ENCODE measurements at regions not wholly inside any gene's neighbourhood (a gene's known extent, or its start where the extent isn't known, plus 50 kb on each side); places are given as distances from the start of the nearest gene placed in this dataset.

- Histone ChIP-seq H3K9me3 (no peaks in the 10 kb centered on the region), H3K4me3 (no peak overlapping the region), H3K4me1 (no peaks in the 10 kb centered on the region), H3K4me2 (no peak overlapping the region), H3K27ac (no peak overlapping the region)
- ChIA-PET POLR2A (no interaction called here), CTCF (no interaction called here)
- TF ChIP-seq SREBF2 (IDR thresholded peaks at IDR 0.05) (no peak), CBX8 (IDR thresholded peaks at IDR 0.05) (no peak)
- WGBS (ENCODE audit: missing lambda C conversion rate): 42% methylated on average over 1 of the region's 1 CpG
- FAIRE-seq (no peak), ATAC-seq (no peak), DNase-seq (ENCODE audit: low read depth in 1 of 2, low spot score in 1 of 2) (no peak)
These were observed 246.9 kb downstream of the MTX2 start for GRCh38 chr2:176516051-176516602.

- ATAC-seq: peak; percentile 34 to 38; a peak in 3 of 6 replicates
These were observed 249.6 kb downstream of the MTX2 start for GRCh38 chr2:176518823-176519222.

GRCh38 chr2:176521878-176522670, 252.8 kb downstream of the MTX2 start:
- TF ChIP-seq HES2 (IDR thresholded peaks at IDR 0.05): no peak
- TF ChIP-seq TFCP2L1 (CRISPR knock-in tag; IDR thresholded peaks at IDR 0.05): no peak
- TF ChIP-seq MAX (IDR thresholded peaks at IDR 0.05): no peak
- TF ChIP-seq KDM5A (IDR thresholded peaks at IDR 0.05): no peak
- TF ChIP-seq HOXB5 (CRISPR knock-in tag; IDR thresholded peaks at IDR 0.05): no peak
- TF ChIP-seq SMC3 (IDR thresholded peaks at IDR 0.05): no peak
- no peak for TF ChIP-seq ATOH8 (CRISPR knock-in tag; IDR thresholded peaks at IDR 0.05; ENCODE audit: low read depth)
- no peak for TF ChIP-seq NR3C1 (IDR thresholded peaks at IDR 0.05)
- H3K4me1 ChIP-seq: no peaks in the 10 kb centered on the region
- no peak for FAIRE-seq
- no peak overlapping the region for H3K27ac ChIP-seq
- DNase-seq (ENCODE audit: low read depth in 1 of 2, low spot score in 1 of 2): no peak
- no peak overlapping the region for H3K4me3 ChIP-seq
- H3K4me2 ChIP-seq: no peak overlapping the region
- whole genome bisulfite sequencing (ENCODE audit: missing lambda C conversion rate): 38% methylated on average over 3 of the region's 3 CpGs
- ATAC-seq: no peak
- H3K9me3 ChIP-seq: no peaks in the 10 kb centered on the region
- ChIA-PET POLR2A (no interaction called here), CTCF (interaction anchor here (1.0 kb wide), 1 partner anchor 115 kb away, joined by 3 read pairs; no protein-coding TSS in a partner anchor)

More at GRCh38 chr2:176518823-176519222, 249.6 kb downstream of the MTX2 start:
- no peak overlapping the region for H3K4me3 ChIP-seq
- CTCF ChIA-PET: no interaction called here
- TF ChIP-seq CHD2 (IDR thresholded peaks at IDR 0.05; ENCODE audit: low read length, partially characterized antibody): no peak
- TF ChIP-seq HDAC2 (IDR thresholded peaks at IDR 0.05): no peak
- no peak for TF ChIP-seq HOXB13 (CRISPR knock-in tag; IDR thresholded peaks at IDR 0.05; ENCODE audit: low read depth)
- TF ChIP-seq RFX5 (IDR thresholded peaks at IDR 0.05): no peak
- no peak for TF ChIP-seq CHD4 (IDR thresholded peaks at IDR 0.05; ENCODE audit: borderline replicate concordance)
- TF ChIP-seq BHLHE40 (IDR thresholded peaks at IDR 0.05; ENCODE audit: low read depth, low read length): no peak
- TF ChIP-seq POLR2A (IDR thresholded peaks at IDR 0.05; ENCODE audit: low read length): no peak
- TF ChIP-seq RNF2 (IDR thresholded peaks at IDR 0.05; ENCODE audit: borderline replicate concordance, low read depth): no peak
- no peak for TF ChIP-seq PHF8 (IDR thresholded peaks at IDR 0.05; ENCODE audit: borderline replicate concordance, low read depth)
- no peaks in the 10 kb centered on the region for H3K9me3 ChIP-seq
- 34% methylated on average over 3 of the region's 4 CpGs for WGBS (ENCODE audit: missing lambda C conversion rate)
- POLR2A ChIA-PET: no interaction called here
- no peak for FAIRE-seq
- H3K4me2 ChIP-seq: no peak overlapping the region
- H3K27ac ChIP-seq: no peak overlapping the region
- H3K4me1 ChIP-seq: no peaks in the 10 kb centered on the region
- DNase-seq (ENCODE audit: low read depth in 1 of 2, low spot score in 1 of 2): peak in 1 of 2 experiments; percentile 2

GRCh38 chr2:176525086-176525485, 255.8 kb downstream of the MTX2 start:
- no peaks in the 10 kb centered on the region for H3K9me3 ChIP-seq
- no peak for FAIRE-seq
- POLR2A ChIA-PET: no interaction called here
- H3K4me1 ChIP-seq: no peaks in the 10 kb centered on the region
- H3K27ac ChIP-seq: no peak overlapping the region
- 45% methylated on average over 2 of the region's 2 CpGs for WGBS (ENCODE audit: missing lambda C conversion rate)
- H3K4me2 ChIP-seq: no peak overlapping the region
- CTCF ChIA-PET: interaction anchor here (0.9 to 1.7 kb wide), 6 partner anchors 9 to 398 kb away, joined by 3 to 6 read pairs (median 3); no protein-coding TSS in a partner anchor
- no peak for ATAC-seq
- H3K4me3 ChIP-seq: no peak overlapping the region
- DNase-seq (ENCODE audit: low read depth in 1 of 2, low spot score in 1 of 2): no peak
- TF ChIP-seq REST (IDR thresholded peaks at IDR 0.05) (no peak), RNF2 (IDR thresholded peaks at IDR 0.05; ENCODE audit: borderline replicate concordance, low read depth) (no peak), RARB (CRISPR knock-in tag; IDR thresholded peaks at IDR 0.05) (no peak), EP300 (IDR thresholded peaks at IDR 0.05) (no peak), HEYL (CRISPR knock-in tag; IDR thresholded peaks at IDR 0.05) (no peak), FOXS1 (CRISPR knock-in tag; IDR thresholded peaks at IDR 0.05) (no peak), MYC (IDR thresholded peaks at IDR 0.05; ENCODE audit: borderline replicate concordance, low read length) (no peak), FOSB (CRISPR knock-in tag; IDR thresholded peaks at IDR 0.05) (no peak), PHF8 (IDR thresholded peaks at IDR 0.05; ENCODE audit: borderline replicate concordance, low read depth) (no peak), HES2 (IDR thresholded peaks at IDR 0.05) (no peak)

Data from A549 (cell line).